ENCODE measurements at regions not wholly inside any gene's neighbourhood (a gene's known extent, or its start where the extent isn't known, plus 50 kb on each side); places are given as distances from the start of the nearest gene placed in this dataset.

GRCh38 chr5:174176511-174176910 is 131.0 kb downstream of the NSG2 start:
- TF ChIP-seq POLR2A (IDR thresholded peaks at IDR 0.05) (no peak), CTCF (IDR thresholded peaks at IDR 0.05) (no peak)

Measured in gastroesophageal sphincter (tissue), 3 donors.